ENCODE measurements at regions not wholly inside any gene's neighbourhood (a gene's known extent, or its start where the extent isn't known, plus 50 kb on each side); places are given as distances from the start of the nearest gene placed in this dataset.

DNA sequence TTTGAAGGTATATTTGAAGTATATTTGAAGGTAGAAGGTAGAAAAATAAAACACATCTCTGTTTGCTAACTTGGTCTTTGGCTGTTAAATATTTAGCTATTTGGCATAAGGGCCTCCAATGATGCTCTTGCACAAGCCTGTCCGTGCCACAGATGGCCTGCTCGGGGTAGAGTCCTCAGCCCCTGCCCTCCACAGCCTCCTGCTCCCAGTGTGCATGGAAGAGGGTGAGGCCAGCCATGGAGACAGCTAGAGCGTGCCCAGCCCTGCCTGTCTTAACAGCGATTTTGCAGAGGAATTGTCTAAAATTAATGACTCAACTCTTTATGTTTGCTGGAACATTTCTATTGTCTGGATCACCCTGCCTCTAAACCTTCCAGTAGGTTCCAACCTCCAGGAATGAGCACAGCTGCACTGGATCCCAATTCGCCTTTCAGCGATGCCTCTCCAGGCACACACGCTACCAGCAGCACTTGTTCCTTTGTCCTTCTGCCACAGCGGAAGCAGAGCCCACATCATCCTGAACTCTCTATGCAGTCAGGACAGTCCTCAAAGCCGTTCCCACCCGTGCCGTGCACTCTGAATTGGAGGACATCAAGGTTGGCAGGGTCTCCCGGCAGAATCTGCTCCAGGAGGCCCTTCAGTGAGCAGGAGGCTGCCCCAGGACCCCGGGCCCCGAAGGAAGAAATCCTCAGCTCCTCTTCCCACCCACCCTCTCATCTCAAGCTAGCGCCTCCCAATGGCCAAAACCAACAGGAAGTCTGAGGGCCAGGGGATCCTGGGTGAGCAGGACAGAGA is 254.0 kb upstream of the IRX1 start:
- Histone ChIP-seq H3K27ac (no peak overlapping the region), H3K9me3 (no peaks in the 10 kb centered on the region), H3K27me3 (no peaks in the 10 kb centered on the region), H3K4me3 (no peak overlapping the region), H3K36me3 (no peaks in the 10 kb centered on the region), H3K4me1 (no peaks in the 10 kb centered on the region)
- 91 to 95% methylated on average over 15 of the region's 15 CpGs for WGBS, 2 donors
- no peak for DNase-seq (ENCODE audit: low spot score in 2 of 2)
- TF ChIP-seq, protein P1, sequence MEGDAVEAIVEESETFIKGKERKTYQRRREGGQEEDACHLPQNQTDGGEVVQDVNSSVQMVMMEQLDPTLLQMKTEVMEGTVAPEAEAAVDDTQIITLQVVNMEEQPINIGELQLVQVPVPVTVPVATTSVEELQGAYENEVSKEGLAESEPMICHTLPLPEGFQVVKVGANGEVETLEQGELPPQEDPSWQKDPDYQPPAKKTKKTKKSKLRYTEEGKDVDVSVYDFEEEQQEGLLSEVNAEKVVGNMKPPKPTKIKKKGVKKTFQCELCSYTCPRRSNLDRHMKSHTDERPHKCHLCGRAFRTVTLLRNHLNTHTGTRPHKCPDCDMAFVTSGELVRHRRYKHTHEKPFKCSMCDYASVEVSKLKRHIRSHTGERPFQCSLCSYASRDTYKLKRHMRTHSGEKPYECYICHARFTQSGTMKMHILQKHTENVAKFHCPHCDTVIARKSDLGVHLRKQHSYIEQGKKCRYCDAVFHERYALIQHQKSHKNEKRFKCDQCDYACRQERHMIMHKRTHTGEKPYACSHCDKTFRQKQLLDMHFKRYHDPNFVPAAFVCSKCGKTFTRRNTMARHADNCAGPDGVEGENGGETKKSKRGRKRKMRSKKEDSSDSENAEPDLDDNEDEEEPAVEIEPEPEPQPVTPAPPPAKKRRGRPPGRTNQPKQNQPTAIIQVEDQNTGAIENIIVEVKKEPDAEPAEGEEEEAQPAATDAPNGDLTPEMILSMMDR (IDR thresholded peaks at IDR 0.05): no peak
- TF ChIP-seq EP300 (IDR thresholded peaks at IDR 0.05): no peak
- TF ChIP-seq POLR2A (IDR thresholded peaks at IDR 0.05): no peak

DNA sequence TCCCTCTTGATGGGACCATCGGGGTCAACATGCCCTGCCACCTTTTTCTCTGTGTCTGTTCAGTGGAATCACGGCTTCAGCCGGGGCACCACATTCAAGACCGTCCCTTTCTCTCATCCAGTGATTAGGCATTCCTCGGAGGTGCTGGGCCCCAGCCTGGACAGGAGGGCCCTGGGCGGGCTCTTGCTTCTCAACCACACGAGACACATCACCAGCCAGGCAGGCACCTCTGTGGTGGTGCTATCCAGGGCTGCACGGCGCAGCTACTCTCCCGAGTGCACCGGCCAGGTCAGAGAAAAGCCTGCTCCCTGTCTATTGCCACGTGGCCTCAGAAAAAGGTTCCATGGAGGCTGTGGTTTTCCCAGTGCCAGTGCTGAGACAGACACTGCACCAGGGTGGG is 255.2 kb upstream of the IRX1 start:
- H3K4me3 ChIP-seq: no peak overlapping the region
- no peaks in the 10 kb centered on the region for H3K9me3 ChIP-seq
- no peak overlapping the region for H3K27ac ChIP-seq
- H3K4me1 ChIP-seq: no peaks in the 10 kb centered on the region
- WGBS, 2 donors: 81 to 93% methylated on average over 6 to 12 of the region's 12 CpGs
- H3K36me3 ChIP-seq: no peaks in the 10 kb centered on the region
- no peak for DNase-seq (ENCODE audit: low spot score in 2 of 2)
- no peaks in the 10 kb centered on the region for H3K27me3 ChIP-seq
- TF ChIP-seq EP300 (IDR thresholded peaks at IDR 0.05) (no peak), POLR2A (IDR thresholded peaks at IDR 0.05) (no peak)
- TF ChIP-seq, protein P1 (IDR thresholded peaks at IDR 0.05): no peak

DNA sequence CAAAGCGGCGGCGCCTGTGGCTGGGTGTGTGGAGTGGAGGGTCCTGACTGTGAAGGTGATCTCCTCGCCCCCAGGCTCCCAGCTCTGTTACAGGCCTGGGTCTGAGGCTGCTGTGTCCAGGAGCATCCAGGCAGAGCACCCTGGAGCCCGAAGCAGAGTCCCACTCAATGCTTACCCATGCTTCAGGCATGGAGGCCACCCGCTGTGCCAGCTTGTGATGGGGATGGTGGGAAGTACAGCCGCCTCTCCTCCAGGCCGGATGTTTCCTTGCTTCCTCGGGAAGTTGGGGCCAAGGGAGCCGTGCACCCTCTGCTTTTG is 255.9 kb upstream of the IRX1 start:
- Histone ChIP-seq H3K4me1 (no peaks in the 10 kb centered on the region), H3K9me3 (no peaks in the 10 kb centered on the region), H3K27ac (no peak overlapping the region), H3K36me3 (no peaks in the 10 kb centered on the region), H3K4me3 (no peak overlapping the region), H3K27me3 (no peaks in the 10 kb centered on the region)
- TF ChIP-seq EP300 (IDR thresholded peaks at IDR 0.05): no peak
- TF ChIP-seq, protein P1 (IDR thresholded peaks at IDR 0.05): no peak
- no peak for TF ChIP-seq POLR2A (IDR thresholded peaks at IDR 0.05)
- no peak for DNase-seq (ENCODE audit: low spot score in 2 of 2)
- WGBS, 2 donors: 66 to 70% methylated on average over 9 to 10 of the region's 10 CpGs

DNA sequence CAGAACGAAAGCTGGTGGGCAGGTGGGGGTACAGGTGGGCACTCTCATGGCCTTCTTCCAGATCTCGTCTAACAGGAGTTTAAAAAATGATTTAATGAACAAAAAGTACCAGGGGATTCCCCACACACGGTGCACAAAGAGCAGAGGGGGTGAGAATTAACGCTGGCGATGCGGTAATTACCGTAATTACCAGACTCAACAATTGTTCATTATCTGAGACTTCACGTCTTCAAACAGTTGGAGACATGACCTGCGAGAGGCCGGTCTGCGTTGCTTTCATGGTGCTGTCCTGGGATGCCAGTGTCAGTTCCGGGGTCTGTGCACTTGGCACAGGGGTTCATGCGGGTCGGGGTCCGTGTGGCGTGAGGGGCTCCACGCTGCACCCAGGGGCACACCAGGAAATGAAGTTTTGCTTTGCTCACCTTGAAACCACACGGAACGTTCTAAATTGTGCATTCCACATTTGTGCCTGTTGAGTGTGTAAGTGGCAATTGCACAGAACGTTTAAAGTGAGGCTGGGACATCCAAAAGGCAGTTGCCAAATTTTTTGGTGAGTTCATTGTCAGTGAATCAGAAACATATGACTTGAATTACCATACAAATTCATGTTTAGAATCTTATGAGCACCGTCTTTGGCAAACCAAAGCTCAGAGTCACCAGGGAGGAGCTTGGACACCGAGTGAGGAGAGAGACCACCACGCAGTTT is 256.4 kb upstream of the IRX1 start:
- no peak for DNase-seq (ENCODE audit: low spot score in 2 of 2)
- H3K27ac ChIP-seq: no peak overlapping the region
- no peak overlapping the region for H3K4me3 ChIP-seq
- 63 to 68% methylated on average over 23 of the region's 23 CpGs for WGBS, 2 donors
- H3K9me3 ChIP-seq: no peaks in the 10 kb centered on the region
- TF ChIP-seq, protein P1 (IDR thresholded peaks at IDR 0.05): no peak
- no peaks in the 10 kb centered on the region for H3K27me3 ChIP-seq
- H3K4me1 ChIP-seq: no peaks in the 10 kb centered on the region
- H3K36me3 ChIP-seq: no peaks in the 10 kb centered on the region

DNA sequence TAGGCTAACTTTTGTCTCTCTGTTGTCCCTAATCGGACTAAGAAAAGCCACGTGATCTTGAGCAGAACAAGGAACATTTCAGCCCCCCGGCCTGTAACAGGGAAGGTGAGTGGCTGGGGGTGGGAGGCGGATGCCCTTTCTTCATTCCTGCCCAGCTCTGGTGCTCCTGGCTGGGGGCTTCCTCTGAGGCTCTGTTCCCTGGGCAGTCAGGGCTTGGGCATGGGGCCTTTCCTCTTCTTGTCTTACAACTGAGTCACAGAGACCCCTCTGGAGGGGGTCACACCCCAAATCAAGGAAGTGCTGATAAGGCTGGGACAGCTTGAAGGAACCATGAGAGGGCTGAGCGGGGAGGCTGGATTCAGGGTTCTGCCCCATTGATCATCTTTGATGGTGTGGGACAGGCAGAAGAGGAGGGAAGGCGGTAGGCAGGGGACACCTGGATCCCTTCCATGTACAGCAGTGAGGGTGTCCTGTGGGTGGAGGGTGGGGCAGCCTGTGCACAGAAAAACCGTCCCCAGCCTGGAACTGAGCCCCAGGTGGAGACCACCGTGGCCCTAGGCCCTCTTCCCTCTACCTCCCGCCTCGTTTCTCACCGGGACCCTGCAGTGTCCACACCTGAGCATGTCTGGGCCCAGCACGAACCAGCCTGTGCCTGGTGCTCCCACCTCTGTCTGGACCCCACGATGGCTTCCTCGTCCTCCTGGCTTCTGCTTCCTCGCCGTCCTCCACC is 257.7 kb upstream of the IRX1 start:
- Histone ChIP-seq H3K36me3 (no peaks in the 10 kb centered on the region), H3K4me3 (no peak overlapping the region), H3K4me1 (no peaks in the 10 kb centered on the region), H3K9me3 (peaks cover 0 to 1% (median 0%) of the 10 kb centered on the region in 4 donors), H3K27ac (no peak overlapping the region), H3K27me3 (no peaks in the 10 kb centered on the region)
- WGBS, 2 donors: 82 to 90% methylated on average over 16 of the region's 16 CpGs
- DNase-seq (ENCODE audit: low spot score in 2 of 2): no peak
- TF ChIP-seq EP300 (IDR thresholded peaks at IDR 0.05): no peak
- TF ChIP-seq, protein P1 (IDR thresholded peaks at IDR 0.05): no peak
- TF ChIP-seq POLR2A (IDR thresholded peaks at IDR 0.05): no peak

All from tibial nerve (tissue), 4 donors.